ENCODE measurements at regions not wholly inside any gene's neighbourhood (a gene's known extent, or its start where the extent isn't known, plus 50 kb on each side); places are given as distances from the start of the nearest gene placed in this dataset.

DNA sequence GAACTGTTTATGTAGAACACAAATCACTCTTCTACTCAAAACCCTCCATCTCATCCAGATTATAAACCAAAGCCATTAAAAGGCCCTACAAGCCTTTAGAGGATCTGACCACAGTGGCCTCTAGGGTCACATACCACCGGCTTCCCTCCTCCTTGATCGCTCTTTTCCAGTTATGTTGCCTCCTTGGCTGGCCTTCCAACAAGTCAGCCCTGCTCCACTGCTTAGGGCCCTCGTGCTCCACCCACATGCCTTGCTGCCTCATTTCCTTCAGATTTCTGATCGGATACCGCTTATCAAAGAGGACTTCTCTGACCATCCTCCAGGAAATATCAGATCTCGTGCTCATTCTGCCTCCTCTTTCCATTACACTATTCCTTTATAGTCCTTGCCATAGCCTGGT, 139.4 kb upstream of the RAI14 start:
- no peaks in the 10 kb centered on the region for H3K4me1 ChIP-seq (ENCODE audit: insufficient read depth, low read length)
- H3K4me3 ChIP-seq (ENCODE audit: low read length): no peak overlapping the region
- Mint-ChIP-seq H3K9me3 (no peaks in the 10 kb centered on the region), H3K4me3 (no peak overlapping the region), H3K4me1 (no peaks in the 10 kb centered on the region), H3K27me3 (peaks cover 16 to 33% of the 10 kb centered on the region in 2 donors), H3K36me3 (no peaks in the 10 kb centered on the region), H3K27ac (no peak overlapping the region)
- ChIA-PET CTCF (no interaction called here), POLR2A (interaction anchor here (0.6 kb wide), 1 partner anchor 369 kb away, joined by 3 read pairs; no protein-coding TSS in a partner anchor)
- H3K9me3 ChIP-seq (ENCODE audit: low read length): no peaks in the 10 kb centered on the region
- no peak for DNase-seq
- H3K36me3 ChIP-seq (ENCODE audit: insufficient read depth, low read length): no peaks in the 10 kb centered on the region
- no peak overlapping the region for H3K27ac ChIP-seq (ENCODE audit: low read depth, low read length)
- no peaks in the 10 kb centered on the region for H3K27me3 ChIP-seq (ENCODE audit: insufficient read depth, low read length, poor library complexity, severe bottlenecking)

DNA sequence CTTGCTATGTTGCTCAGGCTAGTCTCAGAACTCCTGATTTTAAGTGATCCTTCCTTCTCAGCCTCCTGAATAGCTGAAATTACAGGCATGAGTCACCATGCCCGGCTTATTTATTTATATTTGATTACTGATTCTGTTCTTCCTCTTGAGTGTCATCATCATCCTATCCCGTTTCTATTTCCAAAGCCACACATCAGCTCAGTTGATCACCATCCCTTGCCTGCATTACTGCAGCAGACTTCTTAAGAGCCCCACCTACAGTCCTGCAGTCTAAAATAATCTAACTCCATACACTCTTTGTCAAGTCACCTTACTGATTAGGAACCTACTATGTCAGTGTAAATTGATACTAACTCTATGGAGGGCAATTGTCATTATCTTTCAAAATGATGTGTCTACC, 138.9 kb upstream of the RAI14 start:
- CTCF ChIA-PET: no interaction called here
- H3K4me3 Mint-ChIP-seq: no peak overlapping the region

GRCh38 chr5:34519489-34520220, 136.5 kb upstream of the RAI14 start:
- ChIA-PET POLR2A (no interaction called here), CTCF (no interaction called here)
- no peak for DNase-seq
- Histone ChIP-seq H3K27me3 (ENCODE audit: insufficient read depth, low read length, poor library complexity, severe bottlenecking) (no peaks in the 10 kb centered on the region), H3K27ac (ENCODE audit: low read depth, low read length) (no peak overlapping the region), H3K4me3 (ENCODE audit: low read length) (no peak overlapping the region), H3K36me3 (ENCODE audit: insufficient read depth, low read length) (no peaks in the 10 kb centered on the region), H3K9me3 (ENCODE audit: low read length) (no peaks in the 10 kb centered on the region), H3K4me1 (ENCODE audit: insufficient read depth, low read length) (no peaks in the 10 kb centered on the region)
- Mint-ChIP-seq H3K4me1 (no peaks in the 10 kb centered on the region), H3K4me3 (no peak overlapping the region), H3K27me3 (peaks cover 8 to 32% of the 10 kb centered on the region in 2 donors), H3K27ac (no peak overlapping the region), H3K9me3 (no peaks in the 10 kb centered on the region), H3K36me3 (no peaks in the 10 kb centered on the region)

More for the DNA sequence above, 138.9 kb upstream of the RAI14 start:
- H3K4me1 Mint-ChIP-seq: no peaks in the 10 kb centered on the region
- no peak overlapping the region for H3K27ac Mint-ChIP-seq
- H3K36me3 Mint-ChIP-seq: no peaks in the 10 kb centered on the region
- no peak for DNase-seq
- peaks cover 11 to 33% of the 10 kb centered on the region in 2 donors for H3K27me3 Mint-ChIP-seq
- POLR2A ChIA-PET: interaction anchor here (0.6 kb wide), 1 partner anchor 369 kb away, joined by 3 read pairs; no protein-coding TSS in a partner anchor
- Histone ChIP-seq H3K4me3 (ENCODE audit: low read length) (no peak overlapping the region), H3K27me3 (ENCODE audit: insufficient read depth, low read length, poor library complexity, severe bottlenecking) (no peaks in the 10 kb centered on the region), H3K36me3 (ENCODE audit: insufficient read depth, low read length) (no peaks in the 10 kb centered on the region), H3K4me1 (ENCODE audit: insufficient read depth, low read length) (no peaks in the 10 kb centered on the region), H3K27ac (ENCODE audit: low read depth, low read length) (no peak overlapping the region), H3K9me3 (ENCODE audit: low read length) (no peaks in the 10 kb centered on the region)
- H3K9me3 Mint-ChIP-seq: no peaks in the 10 kb centered on the region

GRCh38 chr5:34521628-34522290, 134.4 kb upstream of the RAI14 start:
- Mint-ChIP-seq H3K4me3 (no peak overlapping the region), H3K27ac (peak overlapping the region in 1 of 8 donors; percentile 15), H3K9me3 (no peaks in the 10 kb centered on the region), H3K27me3 (peaks cover 4 to 20% of the 10 kb centered on the region in 2 donors), H3K36me3 (no peaks in the 10 kb centered on the region), H3K4me1 (no peaks in the 10 kb centered on the region)
- Histone ChIP-seq H3K36me3 (ENCODE audit: insufficient read depth, low read length) (no peaks in the 10 kb centered on the region), H3K4me1 (ENCODE audit: insufficient read depth, low read length) (no peaks in the 10 kb centered on the region), H3K4me3 (ENCODE audit: low read length) (no peak overlapping the region), H3K27me3 (ENCODE audit: insufficient read depth, low read length, poor library complexity, severe bottlenecking) (no peaks in the 10 kb centered on the region), H3K27ac (ENCODE audit: low read depth, low read length) (no peak overlapping the region), H3K9me3 (ENCODE audit: low read length) (no peaks in the 10 kb centered on the region)
- DNase-seq: no peak
- POLR2A ChIA-PET: no interaction called here
- CTCF ChIA-PET: interaction anchor here (2.5 to 4.7 kb wide), 2 partner anchors 375 to 377 kb away, joined by 14 to 37 read pairs; no protein-coding TSS in a partner anchor

GRCh38 chr5:34522599-34523386, 133.3 kb upstream of the RAI14 start:
- no peak overlapping the region for H3K4me3 ChIP-seq (ENCODE audit: low read length)
- no peaks in the 10 kb centered on the region for H3K4me1 Mint-ChIP-seq
- ChIA-PET POLR2A (no interaction called here), CTCF (interaction anchor here (1.2 to 4.7 kb wide), 7 partner anchors 8 to 380 kb away, joined by 3 to 37 read pairs (median 5); no protein-coding TSS in a partner anchor)
- no peak overlapping the region for H3K27ac Mint-ChIP-seq
- H3K36me3 ChIP-seq (ENCODE audit: insufficient read depth, low read length): no peaks in the 10 kb centered on the region
- H3K4me3 Mint-ChIP-seq: no peak overlapping the region
- no peaks in the 10 kb centered on the region for H3K4me1 ChIP-seq (ENCODE audit: insufficient read depth, low read length)
- H3K9me3 Mint-ChIP-seq: no peaks in the 10 kb centered on the region
- H3K27me3 ChIP-seq (ENCODE audit: insufficient read depth, low read length, poor library complexity, severe bottlenecking): no peaks in the 10 kb centered on the region
- H3K9me3 ChIP-seq (ENCODE audit: low read length): no peaks in the 10 kb centered on the region
- H3K27me3 Mint-ChIP-seq: peaks cover 2 to 14% of the 10 kb centered on the region in 2 donors
- H3K27ac ChIP-seq (ENCODE audit: low read depth, low read length): no peak overlapping the region
- H3K36me3 Mint-ChIP-seq: no peaks in the 10 kb centered on the region
- DNase-seq: peak; percentile 9 to 63 (median 23)

GRCh38 chr5:34523387-34523726, 132.8 kb upstream of the RAI14 start:
- Mint-ChIP-seq H3K4me1 (no peaks in the 10 kb centered on the region), H3K27ac (no peak overlapping the region), H3K4me3 (no peak overlapping the region), H3K36me3 (no peaks in the 10 kb centered on the region), H3K27me3 (peaks cover 2 to 14% of the 10 kb centered on the region in 2 donors), H3K9me3 (no peaks in the 10 kb centered on the region)
- ChIA-PET CTCF (interaction anchor here (1.2 to 4.7 kb wide), 7 partner anchors 9 to 380 kb away, joined by 3 to 37 read pairs (median 5); no protein-coding TSS in a partner anchor), POLR2A (no interaction called here)
- no peak overlapping the region for H3K27ac ChIP-seq (ENCODE audit: low read depth, low read length)
- DNase-seq: no peak
- H3K27me3 ChIP-seq (ENCODE audit: insufficient read depth, low read length, poor library complexity, severe bottlenecking): no peaks in the 10 kb centered on the region
- H3K4me3 ChIP-seq (ENCODE audit: low read length): no peak overlapping the region
- H3K36me3 ChIP-seq (ENCODE audit: insufficient read depth, low read length): no peaks in the 10 kb centered on the region
- no peaks in the 10 kb centered on the region for H3K4me1 ChIP-seq (ENCODE audit: insufficient read depth, low read length)
- H3K9me3 ChIP-seq (ENCODE audit: low read length): no peaks in the 10 kb centered on the region

GRCh38 chr5:34524123-34524522, 132.0 kb upstream of the RAI14 start:
- Histone ChIP-seq H3K9me3 (ENCODE audit: low read length) (no peaks in the 10 kb centered on the region), H3K4me3 (ENCODE audit: low read length) (no peak overlapping the region), H3K27ac (ENCODE audit: low read depth, low read length) (no peak overlapping the region), H3K27me3 (ENCODE audit: insufficient read depth, low read length, poor library complexity, severe bottlenecking) (no peaks in the 10 kb centered on the region), H3K36me3 (ENCODE audit: insufficient read depth, low read length) (no peaks in the 10 kb centered on the region), H3K4me1 (ENCODE audit: insufficient read depth, low read length) (no peaks in the 10 kb centered on the region)
- H3K9me3 Mint-ChIP-seq: no peaks in the 10 kb centered on the region
- H3K27ac Mint-ChIP-seq: peak overlapping the region in 1 of 8 donors; percentile 48
- no peak overlapping the region for H3K4me3 Mint-ChIP-seq
- H3K36me3 Mint-ChIP-seq: no peaks in the 10 kb centered on the region
- no peak for DNase-seq
- H3K4me1 Mint-ChIP-seq: no peaks in the 10 kb centered on the region
- ChIA-PET CTCF (interaction anchor here (1.2 to 4.7 kb wide), 3 partner anchors 372 to 1402 kb away, joined by 3 to 37 read pairs (median 14); no protein-coding TSS in a partner anchor), POLR2A (no interaction called here)
- peaks cover 2 to 11% of the 10 kb centered on the region in 2 donors for H3K27me3 Mint-ChIP-seq

DNA sequence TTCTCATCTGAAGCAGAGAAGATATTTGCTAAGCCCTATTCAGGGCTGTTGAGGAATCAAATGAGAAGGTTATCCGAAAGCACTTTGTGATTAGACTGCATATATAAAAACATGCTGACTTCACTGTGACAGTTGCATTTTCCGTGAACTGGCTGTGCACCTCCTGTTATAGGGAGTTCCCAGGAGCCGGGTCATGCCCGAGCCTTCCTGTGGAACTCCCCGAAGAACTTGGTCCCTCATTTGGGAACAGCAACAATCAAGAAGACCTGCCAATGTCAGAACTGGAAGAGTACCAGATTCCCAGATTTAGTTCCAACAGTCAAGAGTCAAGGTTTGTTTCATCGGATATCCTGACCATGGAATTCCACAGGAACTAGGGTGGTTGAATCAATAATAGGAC, 130.4 kb upstream of the RAI14 start:
- no peak overlapping the region for H3K4me3 ChIP-seq (ENCODE audit: low read length)
- no peaks in the 10 kb centered on the region for H3K9me3 Mint-ChIP-seq
- no peaks in the 10 kb centered on the region for H3K4me1 ChIP-seq (ENCODE audit: insufficient read depth, low read length)
- H3K27me3 ChIP-seq (ENCODE audit: insufficient read depth, low read length, poor library complexity, severe bottlenecking): no peaks in the 10 kb centered on the region
- no peaks in the 10 kb centered on the region for H3K4me1 Mint-ChIP-seq
- H3K9me3 ChIP-seq (ENCODE audit: low read length): no peaks in the 10 kb centered on the region
- no peak overlapping the region for H3K27ac ChIP-seq (ENCODE audit: low read depth, low read length)
- no peaks in the 10 kb centered on the region for H3K36me3 Mint-ChIP-seq
- POLR2A ChIA-PET: no interaction called here
- H3K36me3 ChIP-seq (ENCODE audit: insufficient read depth, low read length): no peaks in the 10 kb centered on the region
- H3K27ac Mint-ChIP-seq: no peak overlapping the region
- no peak overlapping the region for H3K4me3 Mint-ChIP-seq
- no peak for DNase-seq
- H3K27me3 Mint-ChIP-seq: peaks cover 4 to 9% of the 10 kb centered on the region in 2 donors
- CTCF ChIA-PET: interaction anchor here (4.7 kb wide), 1 partner anchor 373 kb away, joined by 37 read pairs; no protein-coding TSS in a partner anchor

Measured in CD8-positive, alpha-beta memory T cell (primary cell).